H1 (cell line): ENCODE measurements at regions not wholly inside any gene's neighbourhood (a gene's known extent, or its start where the extent isn't known, plus 50 kb on each side); places are given as distances from the start of the nearest gene placed in this dataset.

Experiments
- CTCF ChIP-seq, 3 experiments: IDR thresholded peaks; 1 replicate in 2 of 3; 2 replicates in 1 of 3; pipeline versions ENCODE4 v1.5.1 to v1.6.1; 2011; ENCODE audit warnings: low read length in 3 of 3, mild to moderate bottlenecking in 3 of 3, inconsistent platforms in 2 of 3, low read depth in 1 of 3, moderate library complexity in 1 of 3; ENCODE audit not compliant: insufficient read depth in 1 of 3; ENCODE audit errors: control extremely low read depth in 1 of 3
- POLR2AphosphoS5 ChIP-seq: IDR thresholded peaks from 2 replicates; pipeline ENCODE4 v1.6.1; 2011; ENCODE audit warnings: low read depth, low read length

DNA sequence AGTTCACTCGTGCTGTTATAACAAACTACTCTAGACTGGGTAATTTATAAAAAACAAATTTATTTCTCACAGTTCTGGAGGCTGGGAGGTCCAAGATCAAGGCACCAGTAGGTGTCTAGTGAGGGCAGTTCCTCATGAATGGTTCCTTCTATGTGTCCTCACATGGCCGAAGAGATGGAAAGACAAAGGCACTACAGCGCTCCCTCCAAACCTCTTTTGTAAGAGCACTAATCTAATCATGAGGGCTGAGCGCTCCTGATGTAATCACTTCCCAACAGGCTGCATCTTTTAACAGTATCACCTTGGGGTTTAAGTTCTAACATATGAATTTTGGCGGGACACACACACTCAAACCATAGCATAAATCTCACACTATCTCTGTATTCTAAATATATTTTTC lies 54.0 kb upstream of the KANK4 start:
- TF ChIP-seq POLR2AphosphoS5: no peak
- TF ChIP-seq CTCF (IDR thresholded peaks at IDR 0.05; ENCODE audit: control extremely low read depth in 1 of 3, insufficient read depth in 1 of 3, low read depth in 1 of 3, low read length in 3 of 3): no peak
